Peyer's patch (tissue), 4 donors: ENCODE measurements at regions not wholly inside any gene's neighbourhood (a gene's known extent, or its start where the extent isn't known, plus 50 kb on each side); places are given as distances from the start of the nearest gene placed in this dataset.

ENCODE experiments used
- DNase-seq, 3 donors: peaks; one replicate each; pipeline ENCODE4 v3.0.0-alpha.2; 2017 to 2019
- H3K27ac ChIP-seq, 4 donors: fragments of 200-600 bp; sonication (generic); one replicate each; pipeline ENCODE4 v1.5.1; 2016 to 2019
- H3K27me3 ChIP-seq, 2 donors: fragments of 200-600 bp; sonication (generic); one replicate each; pipeline ENCODE4 v1.5.1; 2019
- H3K36me3 ChIP-seq, 3 donors: fragments of 200-600 bp; sonication (generic); one replicate each; pipeline ENCODE4 v1.5.1; 2016 to 2019
- H3K4me1 ChIP-seq, 4 donors: fragments of 200-600 bp; sonication (generic); one replicate each; pipeline ENCODE4 v1.5.1; 2016 to 2019
- H3K4me3 ChIP-seq, 4 donors: fragments of 200-600 bp; sonication (generic); 1 replicate in 3 of 4; 2 replicates in 1 of 4; pipeline ENCODE4 v1.5.1; 2016 to 2019; ENCODE audit warnings: mild to moderate bottlenecking in 1 of 4
- H3K9me3 ChIP-seq, 4 donors: fragments of 200-600 bp; sonication (generic); one replicate each; pipeline ENCODE4 v1.5.1; 2016 to 2019; ENCODE audit warnings: mild to moderate bottlenecking in 1 of 4
- CTCF ChIP-seq, 6 experiments: fragments of 450-650 bp in 4 of 6; fragments of 200-600 bp in 2 of 6; sonication (generic) in 1 of 6; IDR thresholded peaks; one replicate each; pipeline ENCODE4 v1.5.1; 2017 to 2019; ENCODE audit warnings: antibody characterized with exemption in 6 of 6, mild to moderate bottlenecking in 3 of 6, moderate library complexity in 1 of 6
- POLR2A ChIP-seq, 2 donors: fragments of 450-650 bp; IDR thresholded peaks; one replicate each; pipeline ENCODE4 v1.5.1; 2017; ENCODE audit warnings: antibody characterized with exemption in 2 of 2, mild to moderate bottlenecking in 2 of 2, moderate library complexity in 2 of 2

- no peaks in the 10 kb centered on the region for H3K27me3 ChIP-seq
- no peaks in the 10 kb centered on the region for H3K4me1 ChIP-seq
- H3K4me3 ChIP-seq: no peak overlapping the region
- no peaks in the 10 kb centered on the region for H3K36me3 ChIP-seq
- H3K9me3 ChIP-seq: peaks cover 0 to 4% (median 0%) of the 10 kb centered on the region in 4 donors
- DNase-seq: no peak
- no peak for TF ChIP-seq CTCF (IDR thresholded peaks at IDR 0.05)
- TF ChIP-seq POLR2A (IDR thresholded peaks at IDR 0.05): no peak
- no peak overlapping the region for H3K27ac ChIP-seq
These were observed 249.2 kb downstream of the ZNF536 start for GRCh38 chr19:30621326-30621920.

GRCh38 chr19:30620354-30620753 lies 248.2 kb downstream of the ZNF536 start:
- H3K27ac ChIP-seq: no peak overlapping the region
- no peaks in the 10 kb centered on the region for H3K4me1 ChIP-seq
- no peaks in the 10 kb centered on the region for H3K36me3 ChIP-seq
- H3K4me3 ChIP-seq: no peak overlapping the region
- no peaks in the 10 kb centered on the region for H3K27me3 ChIP-seq
- DNase-seq: no peak
- H3K9me3 ChIP-seq: peaks cover 0 to 4% (median 0%) of the 10 kb centered on the region in 4 donors
- no peak for TF ChIP-seq POLR2A (IDR thresholded peaks at IDR 0.05)
- no peak for TF ChIP-seq CTCF (IDR thresholded peaks at IDR 0.05)

- Histone ChIP-seq H3K36me3 (no peaks in the 10 kb centered on the region), H3K4me3 (no peak overlapping the region), H3K4me1 (no peaks in the 10 kb centered on the region), H3K27ac (no peak overlapping the region), H3K9me3 (no peaks in the 10 kb centered on the region), H3K27me3 (no peaks in the 10 kb centered on the region)
- TF ChIP-seq CTCF (IDR thresholded peaks at IDR 0.05) (no peak), POLR2A (IDR thresholded peaks at IDR 0.05) (no peak)
- no peak for DNase-seq
These were observed 237.6 kb downstream of the ZNF536 start for GRCh38 chr19:30609656-30610270.

- no peak overlapping the region for H3K27ac ChIP-seq
- no peak for TF ChIP-seq CTCF (IDR thresholded peaks at IDR 0.05)
- TF ChIP-seq POLR2A (IDR thresholded peaks at IDR 0.05): no peak
- no peaks in the 10 kb centered on the region for H3K36me3 ChIP-seq
- DNase-seq: no peak
- H3K4me1 ChIP-seq: no peaks in the 10 kb centered on the region
- H3K4me3 ChIP-seq: no peak overlapping the region
- H3K9me3 ChIP-seq: no peaks in the 10 kb centered on the region
- no peaks in the 10 kb centered on the region for H3K27me3 ChIP-seq
These were observed 236.3 kb downstream of the ZNF536 start for GRCh38 chr19:30608471-30608870.
